BLaER1 treated with 17β-estradiol and CSF1 and Interleukin-3, amounts not matched to agents 10 nM and 100 nM (cell line): ENCODE measurements at regions not wholly inside any gene's neighbourhood (a gene's known extent, or its start where the extent isn't known, plus 50 kb on each side); places are given as distances from the start of the nearest gene placed in this dataset.

Experiments
- H3K27ac ChIP-seq, 11 experiments: shearing (Covaris generic); formaldehyde crosslinking; 2 replicates each; pipeline ENCODE4 v1.8.1; 2022
- H3K27me3 ChIP-seq, 11 experiments: shearing (Covaris generic); formaldehyde crosslinking; 2 replicates each; pipeline ENCODE4 v1.8.1; 2022
- H3K36me3 ChIP-seq, 11 experiments: shearing (Covaris generic); formaldehyde crosslinking; 2 replicates each; pipeline ENCODE4 v1.8.1; 2022
- H3K4me1 ChIP-seq, 10 experiments: shearing (Covaris generic); formaldehyde crosslinking; 2 replicates each; pipeline ENCODE4 v1.8.1; 2022
- H3K4me2 ChIP-seq, 11 experiments: shearing (Covaris generic); formaldehyde crosslinking; 2 replicates each; pipeline ENCODE4 v1.8.1; 2022
- H3K4me3 ChIP-seq, 10 experiments: shearing (Covaris generic); formaldehyde crosslinking; 2 replicates each; pipeline ENCODE4 v1.8.1; 2022
- H3K9ac ChIP-seq, 11 experiments: shearing (Covaris generic); formaldehyde crosslinking; 2 replicates each; pipeline ENCODE4 v1.8.1; 2022
- H3K9me3 ChIP-seq, 11 experiments: shearing (Covaris generic); formaldehyde crosslinking; replicated peaks in 1 of 11; 2 replicates each; pipeline ENCODE4 v1.8.1; 2022
- H4K20me1 ChIP-seq, 11 experiments: shearing (Covaris generic); formaldehyde crosslinking; 2 replicates each; pipeline ENCODE4 v1.8.1; 2022
- Cebpa-rat ChIP-seq, 11 experiments: shearing (Covaris generic); IDR thresholded peaks; 2 replicates each; pipeline ENCODE4 v1.8.1; 2022

GRCh38 chr15:45891766-45892165 is 256.9 kb downstream of the SQOR start:
- no peak for TF ChIP-seq Cebpa-rat (IDR thresholded peaks at IDR 0.05)
- H3K9me3 ChIP-seq = peaks cover 12 to 29% (median 15%) of the 10 kb centered on the region in 11 experiments; a peak in 21 of 22 replicates
- peaks cover 0 to 5% (median 0%) of the 10 kb centered on the region in 10 experiments; a peak in 3 of 20 replicates for H3K4me1 ChIP-seq
- H3K27ac ChIP-seq = no peak overlapping the region
- no peak overlapping the region for H3K9ac ChIP-seq
- no peak overlapping the region for H3K4me3 ChIP-seq
- H3K36me3 ChIP-seq = no peaks in the 10 kb centered on the region
- no peak overlapping the region for H3K4me2 ChIP-seq
- H3K27me3 ChIP-seq = 0 out of 22 replicates have a peak, but pooled peaks cover 0 to 9% (median 0%) of the 10 kb centered on the region in 11 experiments
- H4K20me1 ChIP-seq = no peaks in the 10 kb centered on the region

- Histone ChIP-seq H4K20me1 (no peaks in the 10 kb centered on the region), H3K27me3 (0 out of 22 replicates have a peak, but pooled peaks cover 0 to 9% (median 0%) of the 10 kb centered on the region in 11 experiments), H3K36me3 (no peaks in the 10 kb centered on the region), H3K4me1 (peaks cover 0 to 5% (median 0%) of the 10 kb centered on the region in 10 experiments; a peak in 3 of 20 replicates), H3K9ac (no peak overlapping the region), H3K4me3 (no peak overlapping the region), H3K9me3 (peaks cover 8 to 25% (median 10%) of the 10 kb centered on the region in 11 experiments; a peak in 16 of 22 replicates), H3K4me2 (no peak overlapping the region), H3K27ac (no peak overlapping the region)
- TF ChIP-seq Cebpa-rat (IDR thresholded peaks at IDR 0.05) = no peak
Measured at GRCh38 chr15:45892182-45892581, 257.4 kb downstream of the SQOR start.

- H3K9ac ChIP-seq = no peak overlapping the region
- H3K27me3 ChIP-seq = 0 out of 22 replicates have a peak, but pooled peaks cover 0 to 3% (median 0%) of the 10 kb centered on the region in 11 experiments
- no peaks in the 10 kb centered on the region for H3K36me3 ChIP-seq
- no peaks in the 10 kb centered on the region for H4K20me1 ChIP-seq
- H3K4me3 ChIP-seq = no peak overlapping the region
- TF ChIP-seq Cebpa-rat (IDR thresholded peaks at IDR 0.05) = no peak
- peaks cover 0 to 13% (median 8%) of the 10 kb centered on the region in 11 experiments; a peak in 14 of 22 replicates for H3K9me3 ChIP-seq
- peaks cover 0 to 6% (median 2%) of the 10 kb centered on the region in 10 experiments; a peak in 3 of 20 replicates for H3K4me1 ChIP-seq
- no peak overlapping the region for H3K27ac ChIP-seq
- no peak overlapping the region for H3K4me2 ChIP-seq
Measured at GRCh38 chr15:45903283-45903682, 268.5 kb downstream of the SQOR start.

- Histone ChIP-seq H3K27ac (no peak overlapping the region), H3K4me1 (peaks cover 0 to 6% (median under 1%) of the 10 kb centered on the region in 10 experiments; a peak in 3 of 20 replicates), H4K20me1 (no peaks in the 10 kb centered on the region), H3K4me2 (no peak overlapping the region), H3K36me3 (no peaks in the 10 kb centered on the region), H3K9ac (no peak overlapping the region), H3K9me3 (peaks cover under 1 to 18% (median 13%) of the 10 kb centered on the region in 11 experiments; a peak in 16 of 22 replicates), H3K27me3 (no peaks in the 10 kb centered on the region), H3K4me3 (no peak overlapping the region)
- no peak for TF ChIP-seq Cebpa-rat (IDR thresholded peaks at IDR 0.05)
Measured at GRCh38 chr15:45904019-45904418, 269.2 kb downstream of the SQOR start.

GRCh38 chr15:45906230-45906629 is 271.4 kb downstream of the SQOR start:
- H3K27ac ChIP-seq = no peak overlapping the region
- TF ChIP-seq Cebpa-rat (IDR thresholded peaks at IDR 0.05) = no peak
- no peak overlapping the region for H3K9ac ChIP-seq
- peaks cover 0 to 9% (median 4%) of the 10 kb centered on the region in 10 experiments; a peak in 8 of 20 replicates for H3K4me1 ChIP-seq
- H4K20me1 ChIP-seq = no peaks in the 10 kb centered on the region
- H3K4me2 ChIP-seq = no peak overlapping the region
- peaks cover 6 to 31% (median 19%) of the 10 kb centered on the region in 11 experiments; a peak in 17 of 22 replicates for H3K9me3 ChIP-seq
- no peaks in the 10 kb centered on the region for H3K36me3 ChIP-seq
- H3K27me3 ChIP-seq = no peaks in the 10 kb centered on the region
- no peak overlapping the region for H3K4me3 ChIP-seq

- H3K4me3 ChIP-seq = no peak overlapping the region
Measured at GRCh38 chr15:45910671-45911070, 275.8 kb downstream of the SQOR start.

GRCh38 chr15:45913451-45913850 is 278.6 kb downstream of the SQOR start:
- no peak for TF ChIP-seq Cebpa-rat (IDR thresholded peaks at IDR 0.05)
- H3K4me1 ChIP-seq = peaks cover 0 to 14% (median 0%) of the 10 kb centered on the region in 10 experiments; a peak in 5 of 20 replicates
- no peak overlapping the region for H3K4me2 ChIP-seq
- no peaks in the 10 kb centered on the region for H3K36me3 ChIP-seq
- no peaks in the 10 kb centered on the region for H3K27me3 ChIP-seq
- no peak overlapping the region for H3K27ac ChIP-seq
- no peaks in the 10 kb centered on the region for H4K20me1 ChIP-seq
- H3K4me3 ChIP-seq = no peak overlapping the region
- no peak overlapping the region for H3K9ac ChIP-seq
- H3K9me3 ChIP-seq = peaks cover 0 to 20% (median 13%) of the 10 kb centered on the region in 11 experiments; a peak in 13 of 22 replicates

More at GRCh38 chr15:45910671-45911070, 275.8 kb downstream of the SQOR start:
- no peak overlapping the region for H3K27ac ChIP-seq
- H4K20me1 ChIP-seq = no peaks in the 10 kb centered on the region
- TF ChIP-seq Cebpa-rat (IDR thresholded peaks at IDR 0.05) = no peak
- no peak overlapping the region for H3K9ac ChIP-seq
- no peaks in the 10 kb centered on the region for H3K36me3 ChIP-seq
- H3K27me3 ChIP-seq = no peaks in the 10 kb centered on the region
- peaks cover 0 to 31% (median 19%) of the 10 kb centered on the region in 11 experiments; a peak in 14 of 22 replicates for H3K9me3 ChIP-seq
- H3K4me2 ChIP-seq = peak overlapping the region in 1 of 11 experiments; percentile 3; a peak in 2 of 22 replicates
- H3K4me1 ChIP-seq = peaks cover 0 to 14% (median 0%) of the 10 kb centered on the region in 10 experiments; a peak in 5 of 20 replicates

- Histone ChIP-seq H3K4me2 (no peak overlapping the region), H3K9me3 (peaks cover 0 to 11% (median 5%) of the 10 kb centered on the region in 11 experiments; a peak in 6 of 22 replicates), H3K4me3 (no peak overlapping the region), H3K9ac (no peak overlapping the region), H3K27me3 (no peaks in the 10 kb centered on the region), H3K4me1 (peaks cover 0 to 19% (median 0%) of the 10 kb centered on the region in 10 experiments; a peak in 6 of 20 replicates), H4K20me1 (no peaks in the 10 kb centered on the region), H3K27ac (no peak overlapping the region), H3K36me3 (no peaks in the 10 kb centered on the region)
- no peak for TF ChIP-seq Cebpa-rat (IDR thresholded peaks at IDR 0.05)
Measured at GRCh38 chr15:45914425-45914824, 279.6 kb downstream of the SQOR start.

GRCh38 chr15:45918839-45919238 is 284.0 kb downstream of the SQOR start:
- H3K27ac ChIP-seq = no peak overlapping the region
- H4K20me1 ChIP-seq = no peaks in the 10 kb centered on the region
- peaks cover 0 to 15% (median 7%) of the 10 kb centered on the region in 10 experiments; a peak in 7 of 20 replicates for H3K4me1 ChIP-seq
- TF ChIP-seq Cebpa-rat (IDR thresholded peaks at IDR 0.05) = no peak
- 0 out of 22 replicates have a peak, but pooled peaks cover 0 to 4% (median 0%) of the 10 kb centered on the region in 11 experiments for H3K9me3 ChIP-seq
- H3K4me2 ChIP-seq = peak overlapping the region in 2 of 11 experiments; percentile 19 to 22; a peak in 4 of 22 replicates
- no peak overlapping the region for H3K4me3 ChIP-seq
- H3K9ac ChIP-seq = no peak overlapping the region
- H3K27me3 ChIP-seq = no peaks in the 10 kb centered on the region
- H3K36me3 ChIP-seq = no peaks in the 10 kb centered on the region
